Right lobe of liver (tissue), 6 donors: ENCODE measurements at regions not wholly inside any gene's neighbourhood (a gene's known extent, or its start where the extent isn't known, plus 50 kb on each side); places are given as distances from the start of the nearest gene placed in this dataset.

Experiments
- ATAC-seq, 4 donors: fragments of 200-7000 bp; cut with Tn5 transposase; one replicate each; pipeline ENCODE4 v1.9.1; 2020; ENCODE audit warnings: mild to moderate bottlenecking in 4 of 4, moderate library complexity in 4 of 4
- DNase-seq, 3 donors: peaks; one replicate each; pipeline ENCODE4 v3.0.0-alpha.2; 2020
- H3K27ac ChIP-seq, 3 donors: fragments of 200-600 bp; one replicate each; pipeline ENCODE4 v1.8.0; 2022
- H3K27me3 ChIP-seq, 2 donors: fragments of 200-600 bp; one replicate each; pipeline ENCODE4 v1.8.0; 2022
- H3K36me3 ChIP-seq, 4 donors: fragments of 200-600 bp; sonication (generic) in 1 of 4; one replicate each; pipeline versions ENCODE4 v1.5.1 to v1.8.0; 2017 to 2022; ENCODE audit warnings: control low read depth in 1 of 4
- H3K4me1 ChIP-seq, 4 donors: fragments of 200-600 bp; sonication (generic) in 1 of 4; one replicate each; pipeline versions ENCODE4 v1.5.1 to v1.8.0; 2017 to 2022; ENCODE audit warnings: control low read depth in 1 of 4
- H3K4me3 ChIP-seq, 3 donors: fragments of 200-600 bp; one replicate each; pipeline ENCODE4 v1.8.0; 2022
- H3K9me3 ChIP-seq, 4 donors: fragments of 200-600 bp; sonication (generic) in 1 of 4; one replicate each; pipeline versions ENCODE4 v1.5.1 to v1.8.0; 2017 to 2022; ENCODE audit warnings: control low read depth in 1 of 4
- POLR2A ChIP-seq: fragments of 450-650 bp; IDR thresholded peaks from one replicate; pipeline ENCODE4 v1.6.1; 2017; ENCODE audit warnings: antibody characterized with exemption, mild to moderate bottlenecking
- WGBS: methylation state at CpG from one replicate; pipeline ENCODE4 v1.1.6; 2018; ENCODE audit warnings: low coverage, low lambda C conversion rate; ENCODE audit not compliant: insufficient coverage; ENCODE audit errors: missing lambda C conversion rate; 5-methylcytosine and 5-hydroxymethylcytosine counted together
- intact Hi-C, 2 donors: fragments of 100-400 bp; cut with DNase I; formaldehyde crosslinking; loops; one replicate each; pipeline versions ENCODE4 v1.11.2 to v1.14.1; 2022
- TF ChIP-seq, protein P1 (sequence below), 4 donors: fragments of 200-600 bp in 3 of 4; fragments of 450-650 bp in 1 of 4; IDR thresholded peaks; one replicate each; pipeline versions ENCODE4 v1.5.1 to v1.8.0; 2016 to 2022; ENCODE audit warnings: antibody characterized with exemption in 4 of 4, mild to moderate bottlenecking in 2 of 4
- donor health status: DM: no; HTN: yes; CAD: no.
- donor health status: DM: no; HTN: no; CAD: no.
- donor health status: DM: no; HTN: no; CAD: no.
- donor health status: DM: no; HTN: yes; CAD: no.
- donor health status: DM: no; HTN: yes; CAD: no.

DNA sequence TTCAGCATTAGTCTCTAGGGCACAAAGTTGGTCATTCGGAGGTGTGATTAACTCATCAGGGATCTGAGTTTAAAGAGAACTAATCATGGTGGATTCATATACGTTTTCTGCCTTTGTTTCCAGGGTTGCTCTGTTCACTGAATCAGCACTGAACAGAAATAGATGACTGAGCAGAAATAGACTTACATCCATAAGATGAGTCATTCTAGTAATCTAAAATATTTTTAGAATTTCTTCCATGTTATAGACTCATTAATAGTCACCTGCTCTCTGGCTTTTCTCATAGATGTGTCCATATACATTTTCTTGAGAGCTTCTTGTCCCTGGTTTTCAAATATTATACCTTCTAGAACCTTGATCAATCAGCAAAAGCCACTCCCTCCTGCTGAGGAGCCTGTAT is 837.6 kb upstream of the DPPA4 start:
- Histone ChIP-seq H3K27me3 (no peaks in the 10 kb centered on the region), H3K9me3 (no peaks in the 10 kb centered on the region), H3K4me1 (peaks cover 0 to 12% (median 0%) of the 10 kb centered on the region in 4 donors), H3K27ac (no peak overlapping the region), H3K36me3 (no peaks in the 10 kb centered on the region), H3K4me3 (no peak overlapping the region)
- no peak for ATAC-seq
- no peak for TF ChIP-seq POLR2A
- TF ChIP-seq, protein P1, sequence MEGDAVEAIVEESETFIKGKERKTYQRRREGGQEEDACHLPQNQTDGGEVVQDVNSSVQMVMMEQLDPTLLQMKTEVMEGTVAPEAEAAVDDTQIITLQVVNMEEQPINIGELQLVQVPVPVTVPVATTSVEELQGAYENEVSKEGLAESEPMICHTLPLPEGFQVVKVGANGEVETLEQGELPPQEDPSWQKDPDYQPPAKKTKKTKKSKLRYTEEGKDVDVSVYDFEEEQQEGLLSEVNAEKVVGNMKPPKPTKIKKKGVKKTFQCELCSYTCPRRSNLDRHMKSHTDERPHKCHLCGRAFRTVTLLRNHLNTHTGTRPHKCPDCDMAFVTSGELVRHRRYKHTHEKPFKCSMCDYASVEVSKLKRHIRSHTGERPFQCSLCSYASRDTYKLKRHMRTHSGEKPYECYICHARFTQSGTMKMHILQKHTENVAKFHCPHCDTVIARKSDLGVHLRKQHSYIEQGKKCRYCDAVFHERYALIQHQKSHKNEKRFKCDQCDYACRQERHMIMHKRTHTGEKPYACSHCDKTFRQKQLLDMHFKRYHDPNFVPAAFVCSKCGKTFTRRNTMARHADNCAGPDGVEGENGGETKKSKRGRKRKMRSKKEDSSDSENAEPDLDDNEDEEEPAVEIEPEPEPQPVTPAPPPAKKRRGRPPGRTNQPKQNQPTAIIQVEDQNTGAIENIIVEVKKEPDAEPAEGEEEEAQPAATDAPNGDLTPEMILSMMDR (IDR thresholded peaks at IDR 0.05): no peak
- DNase-seq: no peak
- 69% methylated on average over 2 of the region's 2 CpGs for WGBS
- intact Hi-C loops: no loop called here

GRCh38 chr3:110178965-110179364 is 841.6 kb upstream of the DPPA4 start:
- no peak for TF ChIP-seq POLR2A
- TF ChIP-seq, protein P1 (IDR thresholded peaks at IDR 0.05): no peak
- 26% methylated on average over 2 of the region's 2 CpGs for WGBS
- ATAC-seq: peak; percentile 69 to 84 (median 77)
- DNase-seq: no peak
- Histone ChIP-seq H3K9me3 (no peaks in the 10 kb centered on the region), H3K27ac (no peak overlapping the region), H3K27me3 (no peaks in the 10 kb centered on the region), H3K4me3 (no peak overlapping the region), H3K36me3 (no peaks in the 10 kb centered on the region), H3K4me1 (peaks cover 0 to 12% (median 0%) of the 10 kb centered on the region in 4 donors)
- intact Hi-C loops: no loop called here

GRCh38 chr3:110180733-110181132 is 843.4 kb upstream of the DPPA4 start:
- H3K27me3 ChIP-seq: no peaks in the 10 kb centered on the region
- no peaks in the 10 kb centered on the region for H3K36me3 ChIP-seq
- DNase-seq (peak in 1 of 3 donors; percentile 42), ATAC-seq (peak; percentile 77 to 93 (median 80))
- no peak overlapping the region for H3K4me3 ChIP-seq
- peaks cover 0 to 12% (median 0%) of the 10 kb centered on the region in 4 donors for H3K4me1 ChIP-seq
- intact Hi-C loops: no loop called here
- TF ChIP-seq POLR2A: no peak
- TF ChIP-seq, protein P1 (IDR thresholded peaks at IDR 0.05): peak in 2 of 4 donors; percentile 17 to 32
- H3K9me3 ChIP-seq: no peaks in the 10 kb centered on the region
- no peak overlapping the region for H3K27ac ChIP-seq
- WGBS: 13% methylated on average over 4 of the region's 4 CpGs

- DNase-seq: no peak
Measured at GRCh38 chr3:110181226-110181625, 843.9 kb upstream of the DPPA4 start.

GRCh38 chr3:110184536-110184935 is 847.2 kb upstream of the DPPA4 start:
- WGBS: 7% methylated on average over 1 of the region's 1 CpG
- Histone ChIP-seq H3K27ac (no peak overlapping the region), H3K27me3 (no peaks in the 10 kb centered on the region)

More at GRCh38 chr3:110181226-110181625, 843.9 kb upstream of the DPPA4 start:
- no peak for ATAC-seq
- WGBS: 79% methylated on average over 3 of the region's 3 CpGs
- no peak overlapping the region for H3K27ac ChIP-seq
- TF ChIP-seq POLR2A: no peak
- H3K4me1 ChIP-seq: peaks cover 0 to 12% (median 0%) of the 10 kb centered on the region in 4 donors
- no peaks in the 10 kb centered on the region for H3K9me3 ChIP-seq
- no peaks in the 10 kb centered on the region for H3K36me3 ChIP-seq
- intact Hi-C loops: no loop called here
- no peak overlapping the region for H3K4me3 ChIP-seq
- no peaks in the 10 kb centered on the region for H3K27me3 ChIP-seq

More at GRCh38 chr3:110184536-110184935, 847.2 kb upstream of the DPPA4 start:
- no peak for DNase-seq
- Histone ChIP-seq H3K4me1 (no peaks in the 10 kb centered on the region), H3K4me3 (no peak overlapping the region), H3K36me3 (no peaks in the 10 kb centered on the region), H3K9me3 (peaks cover 0 to 4% (median 0%) of the 10 kb centered on the region in 4 donors)
- no peak for ATAC-seq
- TF ChIP-seq, protein P1 (IDR thresholded peaks at IDR 0.05): no peak
- TF ChIP-seq POLR2A: no peak
- intact Hi-C loops: no loop called here
